HAP-1 (cell line): ENCODE measurements at regions not wholly inside any gene's neighbourhood (a gene's known extent, or its start where the extent isn't known, plus 50 kb on each side); places are given as distances from the start of the nearest gene placed in this dataset.
"Not testable (repeated sequence)": the region's sequence is repeated elsewhere in the genome, so short reads cannot be mapped to it uniquely, and the experiment has no call there.

ENCODE experiments used
- DNase-seq, 2 experiments: peaks; one replicate each; pipeline ENCODE4 v3.0.0-alpha.2; 2016 to 2020; ENCODE audit warnings: low spot score in 2 of 2
- H3K27me3 ChIP-seq: fragments of 250-450 bp; sonication (Bioruptor Pico); 2 replicates; pipeline ENCODE4 v1.5.1; 2020; ENCODE audit warnings: low read depth, mild to moderate bottlenecking, moderate library complexity
- H3K36me3 ChIP-seq: fragments of 250-450 bp; sonication (Bioruptor Pico); replicated peaks from 2 replicates; pipeline ENCODE4 v1.5.1; 2020; ENCODE audit warnings: mild to moderate bottlenecking
- H3K4me1 ChIP-seq: fragments of 250-450 bp; sonication (Bioruptor Pico); 2 replicates; pipeline ENCODE4 v1.5.1; 2020; ENCODE audit warnings: mild to moderate bottlenecking
- H3K4me3 ChIP-seq: fragments of 250-450 bp; sonication (Bioruptor Pico); 2 replicates; pipeline ENCODE4 v1.5.1; 2020; ENCODE audit warnings: mild to moderate bottlenecking, moderate library complexity
- H3K9me3 ChIP-seq: fragments of 250-450 bp; sonication (Bioruptor Pico); 2 replicates; pipeline ENCODE4 v1.5.1; 2020; ENCODE audit warnings: mild to moderate bottlenecking, moderate library complexity
- in situ Hi-C: fragments of 300-500 bp; cut with MboI; formaldehyde crosslinking; loops from 3 replicates; pipeline ENCODE4 v1.14.3; 2020; ENCODE audit warnings: low sequenced_read_pairs, inconsistent platforms, mixed read lengths

GRCh38 chrX:96483647-96484160, 200.9 kb upstream of the DIAPH2 start:
- Histone ChIP-seq H3K4me1 (peaks cover 12% of the 10 kb centered on the region), H3K9me3 (no peaks in the 10 kb centered on the region), H3K4me3 (no peak overlapping the region), H3K36me3 (no peaks in the 10 kb centered on the region), H3K27me3 (no peaks in the 10 kb centered on the region)
- in situ Hi-C loops: no loop called here
- peak; percentile 76 to 98 for DNase-seq

GRCh38 chrX:96486687-96487086, 198.0 kb upstream of the DIAPH2 start:
- H3K9me3 ChIP-seq, in situ Hi-C loops, H3K4me3 ChIP-seq, DNase-seq, H3K36me3 ChIP-seq, H3K27me3 ChIP-seq: not testable (repeated sequence)
- H3K4me1 ChIP-seq: peaks cover 12% of the 10 kb centered on the region

- H3K4me1 ChIP-seq: peaks cover 8% of the 10 kb centered on the region; the same call in 1 of the 2 replicates
- in situ Hi-C loops: no loop called here
- no peak overlapping the region for H3K4me3 ChIP-seq
- no peaks in the 10 kb centered on the region for H3K36me3 ChIP-seq
- no peaks in the 10 kb centered on the region for H3K9me3 ChIP-seq
- no peaks in the 10 kb centered on the region for H3K27me3 ChIP-seq
- DNase-seq: no peak
Observed at GRCh38 chrX:96502507-96502906, 182.1 kb upstream of the DIAPH2 start.

GRCh38 chrX:96529386-96529785, 155.3 kb upstream of the DIAPH2 start:
- H3K4me1 ChIP-seq, H3K27me3 ChIP-seq, H3K9me3 ChIP-seq, DNase-seq, in situ Hi-C loops, H3K4me3 ChIP-seq, H3K36me3 ChIP-seq: not testable (repeated sequence)

GRCh38 chrX:96538104-96538725, 146.4 kb upstream of the DIAPH2 start:
- Histone ChIP-seq H3K27me3 (no peaks in the 10 kb centered on the region), H3K4me1 (peaks cover 3% of the 10 kb centered on the region; the same call in 1 of the 2 replicates), H3K9me3 (no peaks in the 10 kb centered on the region), H3K36me3 (no peaks in the 10 kb centered on the region), H3K4me3 (no peak overlapping the region)
- no peak for DNase-seq
- in situ Hi-C loops: no loop called here

GRCh38 chrX:96540111-96540631, 144.5 kb upstream of the DIAPH2 start:
- in situ Hi-C loops: no loop called here

GRCh38 chrX:96546281-96546680, 138.4 kb upstream of the DIAPH2 start:
- H3K36me3 ChIP-seq, H3K27me3 ChIP-seq, H3K4me1 ChIP-seq, H3K4me3 ChIP-seq, H3K9me3 ChIP-seq, in situ Hi-C loops: not testable (repeated sequence)
- peak in 1 of 2 experiments; percentile 54 for DNase-seq

More at GRCh38 chrX:96540111-96540631, 144.5 kb upstream of the DIAPH2 start:
- Histone ChIP-seq H3K4me3 (no peak overlapping the region), H3K9me3 (no peaks in the 10 kb centered on the region), H3K27me3 (no peaks in the 10 kb centered on the region), H3K4me1 (peaks cover 4% of the 10 kb centered on the region; the same call in 1 of the 2 replicates), H3K36me3 (no peaks in the 10 kb centered on the region)
- no peak for DNase-seq

GRCh38 chrX:96551322-96551872, 133.2 kb upstream of the DIAPH2 start:
- no peaks in the 10 kb centered on the region for H3K36me3 ChIP-seq
- no peaks in the 10 kb centered on the region for H3K4me1 ChIP-seq
- H3K27me3 ChIP-seq: no peaks in the 10 kb centered on the region; the same call in 1 of the 2 replicates
- in situ Hi-C loops: no loop called here
- H3K9me3 ChIP-seq: no peaks in the 10 kb centered on the region
- H3K4me3 ChIP-seq: no peak overlapping the region
- DNase-seq: no peak

GRCh38 chrX:96556886-96557285, 127.8 kb upstream of the DIAPH2 start:
- no peak for DNase-seq
- Histone ChIP-seq H3K4me1 (no peaks in the 10 kb centered on the region), H3K36me3 (no peaks in the 10 kb centered on the region), H3K27me3 (no peaks in the 10 kb centered on the region; the same call in 1 of the 2 replicates), H3K4me3 (no peak overlapping the region), H3K9me3 (no peaks in the 10 kb centered on the region)
- in situ Hi-C loops: no loop called here

- H3K27me3 ChIP-seq, H3K36me3 ChIP-seq, DNase-seq, H3K4me1 ChIP-seq, H3K9me3 ChIP-seq, H3K4me3 ChIP-seq, in situ Hi-C loops: not testable (repeated sequence)
Observed at GRCh38 chrX:96561129-96561528, 123.5 kb upstream of the DIAPH2 start.

- Histone ChIP-seq H3K9me3 (no peaks in the 10 kb centered on the region), H3K4me3 (no peak overlapping the region), H3K4me1 (no peaks in the 10 kb centered on the region), H3K36me3 (no peaks in the 10 kb centered on the region), H3K27me3 (no peaks in the 10 kb centered on the region)
- in situ Hi-C loops: no loop called here
- DNase-seq: no peak
Observed at GRCh38 chrX:96563646-96564045, 121.0 kb upstream of the DIAPH2 start.

GRCh38 chrX:96564595-96564994, 120.0 kb upstream of the DIAPH2 start:
- DNase-seq: no peak
- no peaks in the 10 kb centered on the region for H3K4me1 ChIP-seq
- H3K36me3 ChIP-seq: no peaks in the 10 kb centered on the region
- H3K4me3 ChIP-seq: no peak overlapping the region
- in situ Hi-C loops: no loop called here
- H3K27me3 ChIP-seq: no peaks in the 10 kb centered on the region
- no peaks in the 10 kb centered on the region for H3K9me3 ChIP-seq

GRCh38 chrX:96566878-96567277, 117.8 kb upstream of the DIAPH2 start:
- in situ Hi-C loops: no loop called here
- DNase-seq: no peak
- H3K36me3 ChIP-seq: no peaks in the 10 kb centered on the region
- H3K4me3 ChIP-seq: no peak overlapping the region
- H3K27me3 ChIP-seq: no peaks in the 10 kb centered on the region
- H3K9me3 ChIP-seq: no peaks in the 10 kb centered on the region
- H3K4me1 ChIP-seq: no peaks in the 10 kb centered on the region

- Histone ChIP-seq H3K9me3 (no peaks in the 10 kb centered on the region), H3K4me3 (no peak overlapping the region), H3K36me3 (no peaks in the 10 kb centered on the region), H3K4me1 (no peaks in the 10 kb centered on the region), H3K27me3 (no peaks in the 10 kb centered on the region)
- DNase-seq: no peak
- in situ Hi-C loops: no loop called here
Observed at GRCh38 chrX:96568071-96568470, 116.6 kb upstream of the DIAPH2 start.
